ENCODE measurements at regions not wholly inside any gene's neighbourhood (a gene's known extent, or its start where the extent isn't known, plus 50 kb on each side); places are given as distances from the start of the nearest gene placed in this dataset.

- TF ChIP-seq POLR2A (IDR thresholded peaks at IDR 0.05) (no peak), CTCF (IDR thresholded peaks at IDR 0.05 in 4 of 5, conservative IDR thresholded peaks at IDR 0.05 in 1 of 5) (no peak)
Observed at GRCh38 chr7:119472408-119473038, 800.5 kb upstream of the KCND2 start.

Data from gastrocnemius medialis (tissue), 4 donors.